Heart left ventricle (tissue), 13 donors: ENCODE measurements at regions not wholly inside any gene's neighbourhood (a gene's known extent, or its start where the extent isn't known, plus 50 kb on each side); places are given as distances from the start of the nearest gene placed in this dataset.

Experiments
- CTCF ChIP-seq, 12 donors: fragments of 200-600 bp; sonication (generic) in 4 of 12; IDR thresholded peaks; one replicate each; pipeline versions ENCODE4 v1.5.0 to v1.8.0; 2018 to 2022; ENCODE audit warnings: antibody characterized with exemption in 12 of 12, mild to moderate bottlenecking in 5 of 12
- POLR2A ChIP-seq, 2 donors: fragments of 450-650 bp; IDR thresholded peaks; one replicate each; pipeline ENCODE4 v1.6.1; 2017; ENCODE audit warnings: antibody characterized with exemption in 2 of 2, mild to moderate bottlenecking in 2 of 2, moderate library complexity in 2 of 2
- donor health status: ischemic (EF 13 %, LVEDD 7.1; RV severe dilation, severe dysfunction).
- donor health status: DM: no; HTN: yes; CAD: no.
- donor health status: DM: no; HTN: no; CAD: no.
- donor health status: ischemic (EF 25% LVEDD 6.9; RV normal size, moderate dysfunction).
- donor health status: ischemic (EF 25% LVEDD 5.7; RV mildly dilated, moderate dysfunction).
- donor health status: ischemic (EF 35%, LVEDD 5.7; RV mildly dilated, moderate dysfunction).
- donor health status: nonischemic (EF 11% LVEDD 7.7; RV severe dilation, severe dysfunction).
- donor health status: DM: yes; HTN: yes; CAD: no.
- donor health status: PGD.
- donor health status: ischemic (EF 29% LVEDD 5.4; RV normal size, mild dysfunction).
- donor health status: nonischemic (EF 23%, LVEDD 6.1; RV moderate dilation, normal function).

- TF ChIP-seq POLR2A (IDR thresholded peaks at IDR 0.05) (no peak), CTCF (IDR thresholded peaks at IDR 0.05) (no peak)
These were observed 168.6 kb downstream of the KCNE4 start for GRCh38 chr2:223220658-223220925.
